ENCODE measurements at regions not wholly inside any gene's neighbourhood (a gene's known extent, or its start where the extent isn't known, plus 50 kb on each side); places are given as distances from the start of the nearest gene placed in this dataset.

GRCh38 chr1:104526158-104526795 lies 776.6 kb downstream of the AMY1C start:
- TF ChIP-seq, protein P1, sequence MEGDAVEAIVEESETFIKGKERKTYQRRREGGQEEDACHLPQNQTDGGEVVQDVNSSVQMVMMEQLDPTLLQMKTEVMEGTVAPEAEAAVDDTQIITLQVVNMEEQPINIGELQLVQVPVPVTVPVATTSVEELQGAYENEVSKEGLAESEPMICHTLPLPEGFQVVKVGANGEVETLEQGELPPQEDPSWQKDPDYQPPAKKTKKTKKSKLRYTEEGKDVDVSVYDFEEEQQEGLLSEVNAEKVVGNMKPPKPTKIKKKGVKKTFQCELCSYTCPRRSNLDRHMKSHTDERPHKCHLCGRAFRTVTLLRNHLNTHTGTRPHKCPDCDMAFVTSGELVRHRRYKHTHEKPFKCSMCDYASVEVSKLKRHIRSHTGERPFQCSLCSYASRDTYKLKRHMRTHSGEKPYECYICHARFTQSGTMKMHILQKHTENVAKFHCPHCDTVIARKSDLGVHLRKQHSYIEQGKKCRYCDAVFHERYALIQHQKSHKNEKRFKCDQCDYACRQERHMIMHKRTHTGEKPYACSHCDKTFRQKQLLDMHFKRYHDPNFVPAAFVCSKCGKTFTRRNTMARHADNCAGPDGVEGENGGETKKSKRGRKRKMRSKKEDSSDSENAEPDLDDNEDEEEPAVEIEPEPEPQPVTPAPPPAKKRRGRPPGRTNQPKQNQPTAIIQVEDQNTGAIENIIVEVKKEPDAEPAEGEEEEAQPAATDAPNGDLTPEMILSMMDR (IDR thresholded peaks at IDR 0.05; ENCODE audit: insufficient read depth, low read length), result no peak
- TF ChIP-seq GABPA (IDR thresholded peaks at IDR 0.05; ENCODE audit: low read depth), result no peak
- no peak for TF ChIP-seq POLR2AphosphoS5 (IDR thresholded peaks at IDR 0.05; ENCODE audit: low read depth)
